ENCODE measurements at regions not wholly inside any gene's neighbourhood (a gene's known extent, or its start where the extent isn't known, plus 50 kb on each side); places are given as distances from the start of the nearest gene placed in this dataset.

GRCh38 chr11:127268932-127269331 lies 268.4 kb upstream of the KIRREL3 start:
- TF ChIP-seq EZH2 (IDR thresholded peaks at IDR 0.05; ENCODE audit: borderline replicate concordance, low read depth, low read length, severe bottlenecking) (no peak), POLR2A (IDR thresholded peaks at IDR 0.05; ENCODE audit: low read depth, low read length) (no peak), JUN (IDR thresholded peaks at IDR 0.05; ENCODE audit: borderline replicate concordance, insufficient read depth, insufficient read length, low read depth) (no peak), CTCF (IDR thresholded peaks at IDR 0.05; ENCODE audit: extremely low read depth in 1 of 2, insufficient read depth in 1 of 2, low read depth in 1 of 2, low read length in 2 of 2) (no peak), MAX (IDR thresholded peaks at IDR 0.05; ENCODE audit: insufficient read depth, insufficient read length) (no peak), POLR2AphosphoS5 (IDR thresholded peaks at IDR 0.05; ENCODE audit: insufficient read depth, low read depth, low read length) (no peak), FOS (IDR thresholded peaks at IDR 0.05; ENCODE audit: borderline replicate concordance, insufficient read depth, low read length) (no peak), MYC (IDR thresholded peaks at IDR 0.05; ENCODE audit: low read depth, low read length) (no peak), GATA2 (IDR thresholded peaks at IDR 0.05; ENCODE audit: insufficient read depth, insufficient read length, low read depth, low read length) (no peak)

Measured in endothelial cell of umbilical vein (primary cell).